ENCODE measurements at regions not wholly inside any gene's neighbourhood (a gene's known extent, or its start where the extent isn't known, plus 50 kb on each side); places are given as distances from the start of the nearest gene placed in this dataset.

- no peak for DNase-seq
- H3K4me3 Mint-ChIP-seq: no peak overlapping the region
- no peaks in the 10 kb centered on the region for H3K27me3 Mint-ChIP-seq (ENCODE audit: insufficient read depth)
- peaks cover 6% of the 10 kb centered on the region for H3K9me3 Mint-ChIP-seq
- no peak for TF ChIP-seq CTCF (IDR thresholded peaks at IDR 0.05)
- H3K4me1 Mint-ChIP-seq (ENCODE audit: low read depth): no peaks in the 10 kb centered on the region
- H3K36me3 Mint-ChIP-seq (ENCODE audit: low read depth): no peaks in the 10 kb centered on the region
- no peak overlapping the region for H3K27ac Mint-ChIP-seq
These were observed 165.7 kb upstream of the STXBP6 start for GRCh38 chr14:25215607-25216006.

GRCh38 chr14:25197885-25198284 lies 147.9 kb upstream of the STXBP6 start:
- TF ChIP-seq CTCF (IDR thresholded peaks at IDR 0.05): no peak
- H3K27me3 Mint-ChIP-seq (ENCODE audit: insufficient read depth): no peaks in the 10 kb centered on the region
- no peak overlapping the region for H3K27ac Mint-ChIP-seq
- no peaks in the 10 kb centered on the region for H3K36me3 Mint-ChIP-seq (ENCODE audit: low read depth)
- peaks cover 29% of the 10 kb centered on the region for H3K9me3 Mint-ChIP-seq
- H3K4me1 Mint-ChIP-seq (ENCODE audit: low read depth): no peaks in the 10 kb centered on the region
- no peak overlapping the region for H3K4me3 Mint-ChIP-seq
- DNase-seq: no peak

GRCh38 chr14:25180221-25180620 lies 130.3 kb upstream of the STXBP6 start:
- no peaks in the 10 kb centered on the region for H3K27me3 Mint-ChIP-seq (ENCODE audit: insufficient read depth)
- H3K4me3 Mint-ChIP-seq: no peak overlapping the region
- no peak overlapping the region for H3K27ac Mint-ChIP-seq
- no peaks in the 10 kb centered on the region for H3K4me1 Mint-ChIP-seq (ENCODE audit: low read depth)
- H3K36me3 Mint-ChIP-seq (ENCODE audit: low read depth): no peaks in the 10 kb centered on the region
- peaks cover 12% of the 10 kb centered on the region for H3K9me3 Mint-ChIP-seq
- DNase-seq: no peak
- TF ChIP-seq CTCF (IDR thresholded peaks at IDR 0.05): no peak

GRCh38 chr14:25178255-25178654 lies 128.3 kb upstream of the STXBP6 start:
- no peak for TF ChIP-seq CTCF (IDR thresholded peaks at IDR 0.05)
- no peaks in the 10 kb centered on the region for H3K4me1 Mint-ChIP-seq (ENCODE audit: low read depth)
- H3K27me3 Mint-ChIP-seq (ENCODE audit: insufficient read depth): no peaks in the 10 kb centered on the region
- H3K36me3 Mint-ChIP-seq (ENCODE audit: low read depth): no peaks in the 10 kb centered on the region
- no peak overlapping the region for H3K27ac Mint-ChIP-seq
- H3K9me3 Mint-ChIP-seq: peaks cover 4% of the 10 kb centered on the region; the same call in 1 of the 2 replicates
- H3K4me3 Mint-ChIP-seq: no peak overlapping the region
- DNase-seq: no peak

- Mint-ChIP-seq H3K4me1 (ENCODE audit: low read depth) (peaks cover 17% of the 10 kb centered on the region), H3K27me3 (ENCODE audit: insufficient read depth) (peaks cover 16% of the 10 kb centered on the region), H3K4me3 (0 out of 2 replicates have a peak overlapping the region, but pooled peaks have one; percentile 27), H3K27ac (peak overlapping the region; percentile 13; the same call in 1 of the 2 replicates), H3K9me3 (no peaks in the 10 kb centered on the region), H3K36me3 (ENCODE audit: low read depth) (no peaks in the 10 kb centered on the region)
- DNase-seq: peak; percentile 77
- peak; percentile 93 for TF ChIP-seq CTCF (IDR thresholded peaks at IDR 0.05)
These were observed 101.2 kb upstream of the STXBP6 start for GRCh38 chr14:25150934-25151790.

All from HFFc6 (cell line).